Stomach (tissue), 4 donors: ENCODE measurements at regions not wholly inside any gene's neighbourhood (a gene's known extent, or its start where the extent isn't known, plus 50 kb on each side); places are given as distances from the start of the nearest gene placed in this dataset.

ENCODE experiments used
- CTCF ChIP-seq, 7 experiments: fragments of 450-650 bp in 4 of 7; fragments of 200-600 bp in 3 of 7; sonication (generic) in 3 of 7; IDR thresholded peaks; one replicate each; pipeline ENCODE4 v1.5.1; 2016 to 2019; ENCODE audit warnings: antibody characterized with exemption in 7 of 7, control low read depth in 2 of 7, mild to moderate bottlenecking in 1 of 7
- EP300 ChIP-seq: sonication (generic); formaldehyde crosslinking; IDR thresholded peaks from one replicate; pipeline ENCODE4 v1.6.1; 2017; ENCODE audit warnings: antibody characterized with exemption
- POLR2A ChIP-seq, 4 donors: fragments of 450-650 bp; IDR thresholded peaks; one replicate each; pipeline ENCODE4 v1.6.1; 2016; ENCODE audit warnings: antibody characterized with exemption in 4 of 4, control low read depth in 2 of 4, mild to moderate bottlenecking in 1 of 4, moderate library complexity in 1 of 4
- POLR2AphosphoS5 ChIP-seq, 3 donors: sonication (generic); formaldehyde crosslinking; IDR thresholded peaks; one replicate each; pipeline ENCODE4 v1.6.1; 2016; ENCODE audit warnings: antibody characterized with exemption in 3 of 3

GRCh38 chr2:137747509-137747908 is 216.8 kb upstream of the HNMT start:
- TF ChIP-seq CTCF (IDR thresholded peaks at IDR 0.05) (no peak), EP300 (no peak), POLR2AphosphoS5 (IDR thresholded peaks at IDR 0.05) (no peak), POLR2A (IDR thresholded peaks at IDR 0.05) (no peak)
